ENCODE measurements at regions not wholly inside any gene's neighbourhood (a gene's known extent, or its start where the extent isn't known, plus 50 kb on each side); places are given as distances from the start of the nearest gene placed in this dataset.

DNA sequence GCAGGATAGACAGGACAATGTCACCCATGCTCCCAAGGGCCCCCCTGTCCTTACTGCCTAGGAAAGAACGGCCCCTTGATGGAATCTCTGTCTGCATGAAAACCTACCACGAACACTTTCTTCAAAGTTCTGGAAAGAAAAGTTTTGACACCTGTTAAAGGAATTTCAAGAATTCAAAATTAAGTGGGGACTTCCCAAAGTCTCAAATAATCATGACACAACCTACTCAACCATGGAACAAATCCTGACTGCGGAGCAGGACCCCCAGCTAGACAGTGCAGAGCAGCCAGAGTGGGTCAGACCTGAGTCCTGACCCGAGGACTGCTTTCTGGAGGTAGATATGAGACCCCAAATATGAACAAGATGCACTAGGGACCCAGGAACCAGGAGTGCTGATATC is 245.3 kb upstream of the NSMCE3 start:
- TF ChIP-seq POLR2AphosphoS5 (IDR thresholded peaks at IDR 0.05; ENCODE audit: insufficient read depth, low read depth, low read length) (no peak), POLR2A (IDR thresholded peaks at IDR 0.05; ENCODE audit: low read depth, low read length) (no peak), CTCF (IDR thresholded peaks at IDR 0.05; ENCODE audit: extremely low read depth in 1 of 2, insufficient read depth in 1 of 2, low read depth in 1 of 2, low read length in 2 of 2) (no peak), EZH2 (IDR thresholded peaks at IDR 0.05; ENCODE audit: borderline replicate concordance, low read depth, low read length, severe bottlenecking) (no peak), GATA2 (IDR thresholded peaks at IDR 0.05; ENCODE audit: insufficient read depth, insufficient read length, low read depth, low read length) (no peak)
